HEK293T (cell line): ENCODE measurements at regions not wholly inside any gene's neighbourhood (a gene's known extent, or its start where the extent isn't known, plus 50 kb on each side); places are given as distances from the start of the nearest gene placed in this dataset.
"Not testable (repeated sequence)": the region's sequence is repeated elsewhere in the genome, so short reads cannot be mapped to it uniquely, and the experiment has no call there.

ENCODE experiments used
- CTCF ChIA-PET: fragments of 350-600 bp; formaldehyde crosslinking; extraction: SDS; loops from one replicate; lab custom pipeline; 2021; ENCODE audit warnings: antibody characterized with exemption, inconsistent platforms; lab: Yijun Ruan, JAX
- POLR2A ChIA-PET: fragments of 350-600 bp; formaldehyde crosslinking; extraction: SDS; loops from one replicate; lab custom pipeline; 2020; ENCODE audit warnings: antibody characterized with exemption, inconsistent platforms; lab: Yijun Ruan, JAX
- DNase-seq: peaks from one replicate; pipeline ENCODE4 v3.0.0; 2012; ENCODE audit warnings: mixed read lengths; ENCODE audit errors: extremely low spot score
- ARNT ChIP-seq: fragments of 450-650 bp; IDR thresholded peaks from 2 replicates; pipeline ENCODE4 v1.6.1; 2017; ENCODE audit warnings: mild to moderate bottlenecking
- BHLHE40 ChIP-seq: fragments of 450-650 bp; IDR thresholded peaks from 2 replicates; pipeline ENCODE4 v1.6.1; 2016; ENCODE audit warnings: mild to moderate bottlenecking, moderate library complexity, borderline replicate concordance
- CTBP1 ChIP-seq: fragments of 450-650 bp; IDR thresholded peaks from 2 replicates; pipeline ENCODE4 v1.6.1; 2016; ENCODE audit warnings: borderline replicate concordance
- ELF4 ChIP-seq: fragments of 450-650 bp; IDR thresholded peaks from 2 replicates; pipeline ENCODE4 v1.6.1; 2017; ENCODE audit warnings: antibody characterized with exemption
- FOXA1 ChIP-seq: fragments of 450-650 bp; IDR thresholded peaks from 2 replicates; pipeline ENCODE4 v1.6.1; 2016; ENCODE audit warnings: mild to moderate bottlenecking
- FOXK2 ChIP-seq: fragments of 450-650 bp; IDR thresholded peaks from 2 replicates; pipeline ENCODE4 v1.6.1; 2016; ENCODE audit warnings: mild to moderate bottlenecking
- FOXM1 ChIP-seq: fragments of 450-650 bp; IDR thresholded peaks from 2 replicates; pipeline ENCODE4 v1.6.1; 2017; ENCODE audit warnings: mild to moderate bottlenecking, borderline replicate concordance
- HDGF ChIP-seq: fragments of 450-650 bp; IDR thresholded peaks from 2 replicates; pipeline ENCODE4 v1.6.1; 2017; ENCODE audit warnings: antibody characterized with exemption, borderline replicate concordance
- L3MBTL2 ChIP-seq: fragments of 450-650 bp; conservative IDR thresholded peaks from 2 replicates; pipeline ENCODE4 v1.6.1; 2016; ENCODE audit warnings: mild to moderate bottlenecking
- LEF1 ChIP-seq: fragments of 450-650 bp; IDR thresholded peaks from 2 replicates; pipeline ENCODE4 v1.6.1; 2017; ENCODE audit warnings: mild to moderate bottlenecking, borderline replicate concordance
- NFRKB ChIP-seq: fragments of 450-650 bp; IDR thresholded peaks from 2 replicates; pipeline ENCODE4 v1.6.1; 2016; ENCODE audit warnings: mild to moderate bottlenecking, moderate library complexity
- PKNOX1 ChIP-seq: fragments of 450-650 bp; IDR thresholded peaks from 2 replicates; pipeline ENCODE4 v1.6.1; 2016
- SP1 ChIP-seq: fragments of 450-650 bp; IDR thresholded peaks from 2 replicates; pipeline ENCODE4 v1.6.1; 2017
- SUZ12 ChIP-seq: fragments of 450-650 bp; IDR thresholded peaks from 2 replicates; pipeline ENCODE4 v1.6.1; 2016; ENCODE audit warnings: mild to moderate bottlenecking
- TARDBP ChIP-seq: fragments of 450-650 bp; IDR thresholded peaks from 2 replicates; pipeline ENCODE4 v1.6.1; 2016
- ZNF384 ChIP-seq: fragments of 450-650 bp; IDR thresholded peaks from 2 replicates; pipeline ENCODE4 v1.6.1; 2016

- no peak for DNase-seq
- ChIA-PET CTCF (no interaction called here), POLR2A (no interaction called here)
- TF ChIP-seq HDGF (no peak), NFRKB (no peak), SP1 (no peak), ELF4 (no peak), CTBP1 (no peak), PKNOX1 (no peak), FOXM1 (no peak), LEF1 (no peak), FOXA1 (no peak), L3MBTL2 (no peak), BHLHE40 (no peak), FOXK2 (no peak), SUZ12 (no peak), TARDBP (no peak)
Observed at GRCh38 chr5:96173366-96173765, 211.7 kb upstream of the ELL2 start.

- POLR2A ChIA-PET: no interaction called here
- TF ChIP-seq ZNF384 (no peak), TARDBP (no peak), FOXA1 (no peak), SUZ12 (no peak), CTBP1 (no peak), ELF4 (no peak), BHLHE40 (no peak), NFRKB (no peak)
- CTCF ChIA-PET: no interaction called here
- no peak for DNase-seq
Observed at GRCh38 chr5:96172436-96172835, 210.8 kb upstream of the ELL2 start.

GRCh38 chr5:96171973-96172372 is 210.3 kb upstream of the ELL2 start:
- DNase-seq, POLR2A ChIA-PET, CTCF ChIA-PET: not testable (repeated sequence)

GRCh38 chr5:96170481-96171125 is 209.0 kb upstream of the ELL2 start:
- DNase-seq, CTCF ChIA-PET, POLR2A ChIA-PET: not testable (repeated sequence)

GRCh38 chr5:96168833-96169232 is 207.2 kb upstream of the ELL2 start:
- DNase-seq, POLR2A ChIA-PET, CTCF ChIA-PET: not testable (repeated sequence)

GRCh38 chr5:96159043-96159442 is 197.4 kb upstream of the ELL2 start:
- TF ChIP-seq NFRKB: no peak
- TF ChIP-seq FOXM1: no peak
- TF ChIP-seq PKNOX1: no peak
- TF ChIP-seq SUZ12: no peak
- no peak for TF ChIP-seq CTBP1
- TF ChIP-seq ELF4: no peak
- TF ChIP-seq LEF1: no peak
- no peak for TF ChIP-seq ZNF384
- TF ChIP-seq SP1: no peak
- TF ChIP-seq L3MBTL2: no peak
- TF ChIP-seq HDGF: no peak
- TF ChIP-seq BHLHE40: no peak
- TF ChIP-seq ARNT: no peak
- TF ChIP-seq TARDBP: no peak
- TF ChIP-seq FOXK2: no peak
- TF ChIP-seq FOXA1: no peak
- DNase-seq: no peak
- CTCF ChIA-PET: no interaction called here
- POLR2A ChIA-PET: no interaction called here

GRCh38 chr5:96157841-96158291 is 196.2 kb upstream of the ELL2 start:
- DNase-seq: no peak
- ChIA-PET CTCF (interaction anchor here (0.6 kb wide), 1 partner anchor 40 kb away, joined by 6 read pairs; no protein-coding TSS in a partner anchor), POLR2A (no interaction called here)
- TF ChIP-seq NFRKB (no peak), TARDBP (no peak)

- ChIA-PET POLR2A (no interaction called here), CTCF (interaction anchor here (0.6 kb wide), 1 partner anchor 39 kb away, joined by 6 read pairs; no protein-coding TSS in a partner anchor)
- no peak for DNase-seq
- TF ChIP-seq FOXK2 (no peak), ELF4 (no peak), HDGF (no peak), FOXM1 (no peak), L3MBTL2 (no peak), PKNOX1 (no peak), LEF1 (no peak), NFRKB (no peak), ARNT (no peak), SP1 (no peak), BHLHE40 (no peak), CTBP1 (no peak), TARDBP (no peak)
Observed at GRCh38 chr5:96157077-96157780, 195.6 kb upstream of the ELL2 start.
